ENCODE measurements at regions not wholly inside any gene's neighbourhood (a gene's known extent, or its start where the extent isn't known, plus 50 kb on each side); places are given as distances from the start of the nearest gene placed in this dataset.

GRCh38 chr17:69870091-69870530 is 204.9 kb upstream of the KCNJ16 start:
- 0 out of 2 replicates have a peak, but pooled peaks cover 1% of the 10 kb centered on the region for H3K9me3 ChIP-seq
- POLR2A ChIA-PET, result no interaction called here
- no peak overlapping the region for H2AFZ ChIP-seq (ENCODE audit: low read depth)
- no peaks in the 10 kb centered on the region for H3K27me3 ChIP-seq (ENCODE audit: insufficient read depth)
- no peaks in the 10 kb centered on the region for H4K20me1 ChIP-seq (ENCODE audit: insufficient read depth)
- H3K4me2 ChIP-seq, result peak overlapping the region; percentile 41
- peak overlapping the region; percentile 49; the same call in 1 of the 2 replicates for H3K9ac ChIP-seq
- 33% methylated on average over 1 of the region's 1 CpG for WGBS (ENCODE audit: low lambda C conversion rate)
- no peaks in the 10 kb centered on the region for H3K36me3 ChIP-seq (replicated peaks in 1 of 2; ENCODE audit: control insufficient read depth in 1 of 2, insufficient read depth in 2 of 2, low read length in 1 of 2)
- H3K79me2 ChIP-seq (ENCODE audit: insufficient read depth), result no peaks in the 10 kb centered on the region
- CTCF ChIA-PET, result no interaction called here
- DNase-seq, result no peak
- H3K27ac ChIP-seq (ENCODE audit: low read depth in 2 of 2, low read length in 1 of 2), result peak overlapping the region; percentile 56 to 87; a peak in 3 of 4 replicates
- H3K4me1 ChIP-seq (ENCODE audit: control insufficient read depth in 1 of 2, insufficient read depth in 2 of 2, low read depth in 1 of 2, low read length in 1 of 2), result peaks cover 10 to 42% of the 10 kb centered on the region in 2 experiments
- no peaks in the 10 kb centered on the region for H3K9me2 ChIP-seq
- H3F3A ChIP-seq (replicated peaks; ENCODE audit: insufficient read depth), result peaks cover 49% of the 10 kb centered on the region
- no peak overlapping the region for H3K4me3 ChIP-seq (ENCODE audit: low read depth in 2 of 2, low read length in 1 of 2)
- TF ChIP-seq MAX (IDR thresholded peaks at IDR 0.05; ENCODE audit: low read depth), result peak; percentile 34; the same call in 1 of the 2 replicates
- peak; percentile 81 for TF ChIP-seq NFIC (IDR thresholded peaks at IDR 0.05; ENCODE audit: borderline replicate concordance)
- no peak for TF ChIP-seq SMC3 (IDR thresholded peaks at IDR 0.05; ENCODE audit: low read depth, low read length)
- TF ChIP-seq GATA2 (CRISPR knock-in tag; IDR thresholded peaks at IDR 0.05), result no peak
- no peak for TF ChIP-seq YY1 (IDR thresholded peaks at IDR 0.05; ENCODE audit: low read depth)
- peak; percentile 96 for TF ChIP-seq FOSL2 (IDR thresholded peaks at IDR 0.05; ENCODE audit: borderline replicate concordance, low read depth)
- peak; percentile 92 for TF ChIP-seq FOXM1 (IDR thresholded peaks at IDR 0.05; ENCODE audit: low read depth)
- TF ChIP-seq SIN3A (IDR thresholded peaks at IDR 0.05; ENCODE audit: borderline replicate concordance, low read depth, low read length), result no peak
- no peak for TF ChIP-seq IRF3 (IDR thresholded peaks at IDR 0.05; ENCODE audit: low read depth, low read length)
- TF ChIP-seq USF1 (IDR thresholded peaks at IDR 0.05; ENCODE audit: borderline replicate concordance, low read depth), result no peak
- TF ChIP-seq PBX3 (IDR thresholded peaks at IDR 0.05), result peak; percentile 90
- peak; percentile 89 for TF ChIP-seq RXRA (IDR thresholded peaks at IDR 0.05; ENCODE audit: borderline replicate concordance, low read depth)
- peak; percentile 62; the same call in 1 of the 2 replicates for TF ChIP-seq MEF2A (IDR thresholded peaks at IDR 0.05; ENCODE audit: borderline replicate concordance, low read depth)
- TF ChIP-seq MXI1 (IDR thresholded peaks at IDR 0.05; ENCODE audit: low read depth, low read length), result no peak
- TF ChIP-seq RAD21 (IDR thresholded peaks at IDR 0.05; ENCODE audit: low read length), result no peak
- TF ChIP-seq ZBTB33 (IDR thresholded peaks at IDR 0.05; ENCODE audit: borderline replicate concordance, low read depth), result peak; percentile 38; the same call in 1 of the 2 replicates
- peak; percentile 72 for TF ChIP-seq REST (IDR thresholded peaks at IDR 0.05; ENCODE audit: low read depth, low read length)
- no peak for TF ChIP-seq TAF1 (IDR thresholded peaks at IDR 0.05; ENCODE audit: borderline replicate concordance, low read depth, low read length)
- TF ChIP-seq FOXJ3 (CRISPR knock-in tag; IDR thresholded peaks at IDR 0.05), result no peak
- TF ChIP-seq TCF12 (IDR thresholded peaks at IDR 0.05), result peak; percentile 96
- no peak for TF ChIP-seq RCOR1 (IDR thresholded peaks at IDR 0.05; ENCODE audit: low read length)
- peak; percentile 87 for TF ChIP-seq TEAD4 (IDR thresholded peaks at IDR 0.05; ENCODE audit: borderline replicate concordance, insufficient read depth)
- no peak for TF ChIP-seq CHD2 (IDR thresholded peaks at IDR 0.05; ENCODE audit: low read length, partially characterized antibody)
- peak; percentile 57 for TF ChIP-seq ELF1 (IDR thresholded peaks at IDR 0.05)
- no peak for TF ChIP-seq USF2 (IDR thresholded peaks at IDR 0.05; ENCODE audit: borderline replicate concordance, low read depth, low read length)

Data from SK-N-SH (cell line).